GM18519 (cell line): ENCODE measurements at regions not wholly inside any gene's neighbourhood (a gene's known extent, or its start where the extent isn't known, plus 50 kb on each side); places are given as distances from the start of the nearest gene placed in this dataset.

Source experiments
- ATAC-seq: cut with Tn5 transposase; IDR thresholded peaks from one replicate; pipeline ENCODE4 v1.9.1; 2021; ENCODE audit warnings: mild to moderate bottlenecking, moderate library complexity; ENCODE audit not compliant: unreplicated experiment, low FRiP score

DNA sequence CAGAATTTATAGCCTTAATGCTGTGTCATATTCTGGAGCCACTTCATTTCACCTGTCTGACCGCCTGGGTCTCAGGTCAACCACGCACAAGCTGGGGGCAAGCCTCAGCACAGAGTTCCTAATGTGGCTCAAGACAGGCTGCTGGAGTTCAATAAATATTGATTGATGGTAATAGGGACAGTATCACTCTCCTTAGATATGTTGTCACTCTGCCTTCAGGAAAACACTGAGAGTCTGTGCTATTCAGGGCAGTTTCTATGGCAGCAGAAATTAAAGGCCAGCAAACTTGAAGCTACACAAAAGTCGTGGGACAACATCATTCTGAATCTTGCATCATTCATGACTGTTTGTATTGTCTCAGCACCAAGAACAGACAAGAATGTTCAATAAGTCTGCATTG, 696.1 kb downstream of the METTL4 start:
- no peak for ATAC-seq

DNA sequence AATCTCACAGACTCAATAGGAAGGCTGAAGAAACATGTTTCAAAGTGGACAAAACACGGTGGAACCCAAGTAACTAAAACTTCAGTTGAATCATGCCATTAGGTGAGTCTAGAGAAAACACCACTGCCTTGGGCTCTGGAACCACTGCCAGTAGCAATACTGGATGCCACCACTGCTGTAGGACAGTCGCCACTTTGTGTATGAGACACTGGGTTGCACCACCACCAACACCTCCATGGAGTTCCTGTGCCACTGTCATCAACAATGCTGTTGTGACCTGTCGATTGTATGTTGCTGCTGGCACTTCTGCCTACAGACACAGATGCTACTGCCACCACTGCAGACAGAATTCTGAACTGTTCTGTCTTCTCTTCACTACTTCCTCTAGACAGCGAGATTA, 686.7 kb downstream of the METTL4 start:
- no peak for ATAC-seq

- no peak for ATAC-seq
Observed at GRCh38 chr18:1891641-1892040, 679.7 kb downstream of the METTL4 start.

DNA sequence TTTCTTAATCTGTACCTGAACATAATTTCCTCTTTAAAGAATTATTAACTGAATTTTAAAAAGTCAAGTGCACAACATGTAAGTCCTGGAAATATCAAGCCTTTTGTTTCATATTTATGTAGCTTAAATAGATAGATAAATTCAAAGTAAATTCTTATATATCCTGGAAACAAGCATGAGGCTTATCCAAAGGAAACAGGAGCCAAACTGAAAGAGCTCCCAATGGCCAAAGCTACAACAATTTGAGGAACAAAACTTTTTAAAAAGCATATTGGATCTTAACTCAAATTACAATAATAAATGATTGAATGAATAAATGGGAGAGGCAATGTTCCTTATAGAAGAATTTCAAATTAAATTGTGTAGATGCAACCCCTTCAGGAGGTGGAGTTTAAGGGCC, 679.1 kb downstream of the METTL4 start:
- no peak for ATAC-seq

DNA sequence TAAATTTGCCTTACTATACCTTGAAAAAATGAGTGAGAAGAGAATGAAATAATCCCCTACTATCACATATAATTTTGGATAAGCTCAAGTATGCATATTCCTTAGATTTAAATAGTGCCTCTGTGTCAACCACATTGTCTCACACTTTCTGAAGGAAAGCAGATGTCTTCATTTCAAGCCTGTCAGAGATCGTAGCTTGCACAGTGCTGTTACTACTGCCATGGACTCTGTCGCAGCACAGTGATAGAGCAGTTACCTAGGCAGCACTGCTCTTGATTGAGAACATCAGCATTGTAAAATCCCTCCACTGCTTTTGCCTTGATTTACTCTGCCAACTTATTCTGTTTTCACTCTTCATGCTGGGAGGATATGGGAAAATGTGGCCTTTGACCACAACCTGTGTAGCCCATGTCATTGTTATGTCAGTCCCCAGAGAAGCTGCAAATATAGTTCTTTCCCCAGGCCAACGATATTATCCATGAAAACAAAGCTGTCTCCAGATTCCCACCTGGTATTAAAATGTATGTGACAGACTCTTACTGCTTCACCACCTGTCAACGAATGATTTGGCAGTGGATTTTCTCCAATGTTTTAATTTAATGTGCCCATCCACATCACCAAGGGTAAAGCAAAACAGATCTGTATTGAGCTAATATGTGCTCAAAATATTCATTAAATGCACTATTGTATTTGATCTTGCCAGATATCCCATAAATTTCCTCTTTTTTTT, 675.7 kb downstream of the METTL4 start:
- ATAC-seq, result no peak

- no peak for ATAC-seq
Observed at GRCh38 chr18:1906421-1906820, 664.9 kb downstream of the METTL4 start.

- no peak for ATAC-seq
Observed at GRCh38 chr18:1907470-1908206, 663.7 kb downstream of the METTL4 start.

GRCh38 chr18:1914489-1914888, 656.8 kb downstream of the METTL4 start:
- no peak for ATAC-seq

DNA sequence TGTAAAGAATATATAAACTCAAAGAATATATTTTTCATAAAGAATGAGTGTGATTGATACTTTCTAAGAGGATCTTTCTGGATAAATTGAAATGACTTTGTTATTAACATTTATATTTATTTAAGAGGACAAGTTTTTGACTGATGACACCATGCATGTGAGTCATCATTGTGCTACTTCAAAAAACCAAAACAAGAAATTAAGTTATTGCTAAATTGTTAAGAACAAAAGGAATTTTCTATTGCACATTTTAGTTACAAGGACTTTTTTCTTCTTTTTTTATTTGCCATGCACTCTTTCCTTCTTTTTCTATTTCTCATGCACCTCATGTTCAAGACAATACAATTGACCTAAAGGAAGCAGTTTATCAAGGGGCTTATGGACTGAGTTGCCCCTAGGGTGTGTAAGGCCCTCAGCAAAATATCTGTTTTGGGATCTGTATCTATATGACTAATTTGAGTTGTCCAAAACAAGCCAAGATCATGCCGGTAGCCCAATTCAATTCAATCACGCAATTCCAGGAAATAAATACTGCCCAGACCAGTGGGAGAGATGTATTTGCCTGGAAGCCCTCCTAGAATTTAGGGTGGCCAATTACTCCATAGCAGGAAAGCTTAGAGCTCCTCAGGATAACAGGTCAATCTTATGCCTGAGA, 654.3 kb downstream of the METTL4 start:
- ATAC-seq, result no peak

- no peak for ATAC-seq
Observed at GRCh38 chr18:1917569-1917968, 653.7 kb downstream of the METTL4 start.

DNA sequence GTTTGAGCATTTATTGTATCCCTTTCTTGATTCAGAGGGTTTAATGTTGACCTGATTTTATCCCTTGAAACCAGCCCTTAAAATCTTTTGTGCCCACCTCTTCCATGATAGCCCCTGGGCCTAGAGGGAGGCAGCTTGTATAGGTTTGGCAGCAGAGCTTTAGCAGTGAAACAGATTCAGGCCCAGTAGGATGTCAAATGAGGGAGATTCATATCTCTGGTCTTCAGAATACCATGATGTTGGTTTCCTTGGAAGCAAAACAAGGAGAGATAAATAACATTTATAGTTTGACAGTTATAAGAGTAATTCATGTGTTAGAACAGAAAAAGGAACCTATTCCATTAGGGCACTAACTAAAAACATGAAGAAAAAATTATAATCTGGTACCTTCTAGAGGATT, 649.2 kb downstream of the METTL4 start:
- no peak for ATAC-seq

GRCh38 chr18:1928711-1929110, 642.6 kb downstream of the METTL4 start:
- no peak for ATAC-seq

GRCh38 chr18:1929720-1930119, 641.6 kb downstream of the METTL4 start:
- ATAC-seq, result no peak

GRCh38 chr18:1930291-1931270, 640.7 kb downstream of the METTL4 start:
- ATAC-seq, result no peak

GRCh38 chr18:1952486-1952885, 618.8 kb downstream of the METTL4 start:
- no peak for ATAC-seq

DNA sequence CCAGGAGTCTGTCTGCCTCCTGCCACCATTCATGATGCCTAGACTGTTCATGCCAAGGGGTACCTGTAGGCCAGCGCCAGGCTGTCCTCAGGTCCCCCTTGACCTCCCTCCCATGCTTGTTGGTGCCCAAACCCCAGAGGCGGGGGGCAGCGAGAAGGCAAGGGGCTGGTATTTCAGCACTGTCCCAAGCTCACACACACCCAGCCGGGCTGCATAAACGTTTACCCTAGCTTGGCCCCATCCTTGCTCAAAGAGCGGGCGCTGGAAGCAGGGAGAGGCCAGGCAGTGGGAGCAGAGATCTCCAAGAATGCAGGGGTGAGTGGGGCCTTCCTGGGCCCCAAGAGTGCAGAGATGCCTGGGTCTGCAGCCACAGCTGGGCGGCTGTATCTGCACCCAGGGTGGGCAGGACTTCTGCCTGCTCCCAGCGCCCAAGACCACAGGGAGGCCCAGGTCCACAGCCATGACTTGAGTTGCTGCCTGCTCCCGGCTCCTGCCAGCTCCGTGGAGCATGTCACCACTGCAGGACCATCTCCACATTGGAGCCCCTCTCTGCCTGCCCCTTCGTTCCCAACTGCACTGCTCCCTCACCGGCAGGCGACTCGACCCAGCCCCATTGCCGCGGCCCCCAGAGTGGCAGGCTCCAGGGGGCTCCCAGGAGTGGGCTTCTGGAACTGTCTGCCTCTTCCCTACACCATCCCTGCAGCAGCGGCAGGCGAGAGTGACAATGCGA, 616.6 kb downstream of the METTL4 start:
- no peak for ATAC-seq

- ATAC-seq, result no peak
Observed at GRCh38 chr18:1958798-1959197, 612.5 kb downstream of the METTL4 start.

DNA sequence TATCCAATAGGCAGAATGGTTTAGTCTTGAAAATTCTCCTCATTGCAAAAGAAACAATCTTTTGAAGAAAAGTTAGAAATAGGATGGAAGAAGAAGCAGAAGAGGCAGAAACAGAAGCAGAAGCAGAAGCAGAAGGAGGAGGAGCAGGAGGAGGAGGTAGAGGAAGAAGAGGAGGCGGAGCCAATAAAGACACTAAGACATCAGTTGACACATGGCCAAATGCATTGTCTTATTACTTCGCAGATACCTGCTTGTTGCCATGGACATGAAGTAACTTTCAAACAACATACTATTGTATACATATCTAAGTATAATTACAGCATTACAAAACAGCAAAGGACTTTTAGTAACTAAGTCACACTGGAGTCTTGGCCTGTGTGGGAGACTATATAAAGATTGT, 606.3 kb downstream of the METTL4 start:
- no peak for ATAC-seq

GRCh38 chr18:1965541-1965940, 605.8 kb downstream of the METTL4 start:
- no peak for ATAC-seq
